ENCODE measurements at regions not wholly inside any gene's neighbourhood (a gene's known extent, or its start where the extent isn't known, plus 50 kb on each side); places are given as distances from the start of the nearest gene placed in this dataset.

DNA sequence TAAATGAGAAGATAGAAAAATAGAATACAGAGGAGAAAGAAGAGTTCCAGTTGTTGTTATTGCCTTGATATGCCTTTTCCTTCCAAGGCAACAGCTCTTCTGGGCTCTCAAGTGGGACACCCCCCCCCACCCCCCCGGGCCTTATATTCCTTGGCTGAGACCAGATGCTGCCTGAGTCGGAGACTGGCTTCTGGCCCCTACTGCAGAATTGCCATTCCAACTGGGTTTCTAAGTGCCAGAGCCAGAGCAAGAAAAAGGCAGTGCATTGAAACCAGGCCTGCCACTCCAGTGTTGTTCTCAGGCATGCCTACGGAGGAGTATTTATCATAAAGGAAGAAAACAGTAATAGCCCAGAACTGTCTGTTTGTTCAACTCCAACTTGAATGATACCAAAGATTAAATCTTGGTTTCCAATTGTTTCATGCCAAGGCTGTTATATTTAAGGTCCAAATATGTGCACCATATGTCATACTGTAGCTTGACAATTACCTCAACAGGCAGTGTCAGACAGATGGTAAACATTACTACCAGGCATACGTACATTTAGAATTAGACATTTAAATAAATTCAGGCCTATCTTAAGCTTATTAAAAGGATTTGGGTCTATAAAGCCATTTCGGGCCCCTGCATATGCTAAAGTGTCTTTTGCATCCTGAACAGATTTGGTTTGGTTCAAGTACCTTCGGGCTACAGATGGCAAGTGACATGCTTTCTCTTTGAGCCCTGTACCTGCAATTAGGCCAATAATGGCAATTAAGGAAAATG, 209.9 kb upstream of the SEMA6D start:
- DNase-seq = no peak
- Histone ChIP-seq H3K4me3 (ENCODE audit: insufficient read depth, low read depth, low read length, poor library complexity, severe bottlenecking) (no peak overlapping the region), H3K9me3 (ENCODE audit: control insufficient read depth, low read length) (no peaks in the 10 kb centered on the region), H3K27me3 (replicated peaks; ENCODE audit: control insufficient read depth, insufficient read depth, low read length, poor library complexity, severe bottlenecking) (no peaks in the 10 kb centered on the region), H3K4me1 (ENCODE audit: control insufficient read depth, insufficient read depth, low read length, poor library complexity, severe bottlenecking) (no peaks in the 10 kb centered on the region), H3K36me3 (ENCODE audit: control insufficient read depth, insufficient read depth, low read length) (no peaks in the 10 kb centered on the region), H3K27ac (ENCODE audit: insufficient read depth, low read length, poor library complexity, severe bottlenecking) (no peak overlapping the region)

DNA sequence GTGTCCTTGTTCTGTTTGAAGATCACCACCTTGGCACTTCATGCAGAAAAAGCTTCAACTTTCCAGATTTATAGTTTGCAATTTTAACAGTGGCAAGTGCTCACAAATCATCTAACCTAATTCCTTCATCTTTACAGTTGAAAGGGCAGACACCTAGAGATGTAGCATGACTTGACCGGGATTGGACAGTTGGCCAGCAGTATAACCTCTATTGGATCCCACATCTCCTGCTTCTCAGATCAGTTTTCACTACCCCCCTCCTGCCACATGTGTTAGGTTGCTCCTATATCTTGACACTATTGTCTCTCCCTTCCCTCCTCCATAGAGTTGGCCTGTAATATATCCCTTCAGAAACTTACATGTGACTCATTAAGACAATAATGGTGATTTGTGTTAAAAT, 206.0 kb upstream of the SEMA6D start:
- no peak overlapping the region for H3K4me3 ChIP-seq (ENCODE audit: insufficient read depth, low read depth, low read length, poor library complexity, severe bottlenecking)
- H3K36me3 ChIP-seq (ENCODE audit: control insufficient read depth, insufficient read depth, low read length) = no peaks in the 10 kb centered on the region
- no peaks in the 10 kb centered on the region for H3K9me3 ChIP-seq (ENCODE audit: control insufficient read depth, low read length)
- H3K27me3 ChIP-seq (replicated peaks; ENCODE audit: control insufficient read depth, insufficient read depth, low read length, poor library complexity, severe bottlenecking) = no peaks in the 10 kb centered on the region
- DNase-seq = no peak
- H3K4me1 ChIP-seq (ENCODE audit: control insufficient read depth, insufficient read depth, low read length, poor library complexity, severe bottlenecking) = no peaks in the 10 kb centered on the region
- no peak overlapping the region for H3K27ac ChIP-seq (ENCODE audit: insufficient read depth, low read length, poor library complexity, severe bottlenecking)

DNA sequence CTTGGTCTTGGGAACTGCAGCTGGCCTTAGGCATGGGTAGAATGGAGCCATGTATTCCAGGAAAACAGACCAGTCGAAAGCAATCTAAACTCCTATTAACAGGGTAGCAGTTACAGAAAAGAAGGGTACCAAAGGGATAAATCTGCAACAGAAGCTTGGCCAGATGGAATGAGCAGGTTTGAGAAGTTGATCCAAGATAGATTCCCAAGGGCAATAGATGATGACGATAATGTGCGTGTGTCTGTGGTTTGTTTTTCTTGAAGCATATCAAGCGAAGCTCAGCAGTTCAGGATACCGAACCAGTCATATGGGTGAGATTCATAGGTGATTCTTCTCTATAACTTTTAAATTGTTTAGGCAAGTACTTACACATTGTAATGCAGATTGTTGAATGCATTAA, 203.8 kb upstream of the SEMA6D start:
- H3K4me3 ChIP-seq (ENCODE audit: insufficient read depth, low read depth, low read length, poor library complexity, severe bottlenecking) = no peak overlapping the region
- no peaks in the 10 kb centered on the region for H3K4me1 ChIP-seq (ENCODE audit: control insufficient read depth, insufficient read depth, low read length, poor library complexity, severe bottlenecking)
- H3K36me3 ChIP-seq (ENCODE audit: control insufficient read depth, insufficient read depth, low read length) = no peaks in the 10 kb centered on the region
- DNase-seq = no peak
- no peak overlapping the region for H3K27ac ChIP-seq (ENCODE audit: insufficient read depth, low read length, poor library complexity, severe bottlenecking)
- no peaks in the 10 kb centered on the region for H3K9me3 ChIP-seq (ENCODE audit: control insufficient read depth, low read length)
- no peaks in the 10 kb centered on the region for H3K27me3 ChIP-seq (replicated peaks; ENCODE audit: control insufficient read depth, insufficient read depth, low read length, poor library complexity, severe bottlenecking)

DNA sequence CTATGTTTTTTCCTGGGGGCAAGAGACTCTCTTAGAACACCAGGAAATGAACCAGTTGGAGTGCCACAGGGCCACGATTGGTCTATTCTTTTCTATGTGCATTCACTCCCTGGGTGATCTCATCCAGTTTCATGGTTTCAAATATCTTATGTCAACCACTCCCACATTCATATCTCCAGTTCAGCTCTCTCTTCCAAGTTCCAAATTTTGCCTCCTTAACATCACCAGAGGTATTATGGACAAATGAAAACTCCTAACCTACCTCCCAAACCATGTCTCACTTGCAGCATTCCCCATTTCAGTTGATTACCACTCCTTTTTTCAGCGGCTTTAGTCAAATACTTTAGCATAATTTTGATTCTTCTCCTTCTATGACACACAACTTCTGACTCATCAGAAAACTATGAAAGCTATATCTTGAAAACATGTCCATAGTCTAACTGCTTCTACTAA, 203.1 kb upstream of the SEMA6D start:
- Histone ChIP-seq H3K36me3 (ENCODE audit: control insufficient read depth, insufficient read depth, low read length) (no peaks in the 10 kb centered on the region), H3K27me3 (replicated peaks; ENCODE audit: control insufficient read depth, insufficient read depth, low read length, poor library complexity, severe bottlenecking) (no peaks in the 10 kb centered on the region), H3K9me3 (ENCODE audit: control insufficient read depth, low read length) (no peaks in the 10 kb centered on the region), H3K4me1 (ENCODE audit: control insufficient read depth, insufficient read depth, low read length, poor library complexity, severe bottlenecking) (no peaks in the 10 kb centered on the region), H3K27ac (ENCODE audit: insufficient read depth, low read length, poor library complexity, severe bottlenecking) (no peak overlapping the region), H3K4me3 (ENCODE audit: insufficient read depth, low read depth, low read length, poor library complexity, severe bottlenecking) (no peak overlapping the region)
- DNase-seq = no peak

DNA sequence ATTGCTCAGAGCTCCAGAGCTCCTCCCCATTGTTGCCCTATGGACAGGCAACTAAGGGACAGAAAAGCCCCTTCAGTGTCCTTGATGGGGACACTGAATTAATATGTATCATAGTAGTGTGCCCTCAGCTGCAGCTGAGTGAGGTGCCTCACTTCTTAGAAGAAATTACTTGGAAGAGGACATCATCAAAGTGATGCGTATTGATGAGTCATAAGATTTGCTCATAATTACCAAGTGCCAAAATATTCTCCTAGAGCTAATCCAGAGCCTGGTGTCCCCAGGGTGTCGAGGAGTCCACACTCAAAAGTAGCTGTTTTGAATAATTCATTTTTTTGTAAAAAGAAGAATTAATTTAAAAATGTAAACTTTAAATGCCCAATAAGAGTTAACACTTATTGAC, 200.7 kb upstream of the SEMA6D start:
- H3K27ac ChIP-seq (ENCODE audit: insufficient read depth, low read length, poor library complexity, severe bottlenecking) = no peak overlapping the region
- no peak for DNase-seq
- no peaks in the 10 kb centered on the region for H3K9me3 ChIP-seq (ENCODE audit: control insufficient read depth, low read length)
- H3K4me3 ChIP-seq (ENCODE audit: insufficient read depth, low read depth, low read length, poor library complexity, severe bottlenecking) = no peak overlapping the region
- no peaks in the 10 kb centered on the region for H3K4me1 ChIP-seq (ENCODE audit: control insufficient read depth, insufficient read depth, low read length, poor library complexity, severe bottlenecking)
- no peaks in the 10 kb centered on the region for H3K27me3 ChIP-seq (replicated peaks; ENCODE audit: control insufficient read depth, insufficient read depth, low read length, poor library complexity, severe bottlenecking)
- no peaks in the 10 kb centered on the region for H3K36me3 ChIP-seq (ENCODE audit: control insufficient read depth, insufficient read depth, low read length)

DNA sequence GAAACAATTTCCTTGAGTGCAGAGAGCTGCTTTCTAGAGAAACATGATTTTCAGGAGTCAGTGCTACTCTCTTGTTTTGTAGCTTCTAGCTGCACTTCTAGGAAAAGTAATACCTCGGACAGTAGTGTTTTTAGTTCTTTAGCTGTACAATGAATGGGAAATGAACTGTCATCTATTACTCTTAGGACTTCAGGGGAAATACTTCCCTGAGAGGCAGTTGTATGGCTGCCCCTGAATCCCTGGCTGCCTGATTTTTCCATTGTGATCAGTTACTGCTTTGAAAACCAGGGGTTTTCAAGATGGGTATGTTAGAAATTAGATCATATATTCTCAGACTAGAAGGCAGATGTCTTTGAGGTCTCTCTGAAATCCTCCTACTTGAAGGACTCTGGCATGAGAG, 200.3 kb upstream of the SEMA6D start:
- Histone ChIP-seq H3K9me3 (ENCODE audit: control insufficient read depth, low read length) (no peaks in the 10 kb centered on the region), H3K4me3 (ENCODE audit: insufficient read depth, low read depth, low read length, poor library complexity, severe bottlenecking) (no peak overlapping the region), H3K27me3 (replicated peaks; ENCODE audit: control insufficient read depth, insufficient read depth, low read length, poor library complexity, severe bottlenecking) (no peaks in the 10 kb centered on the region), H3K27ac (ENCODE audit: insufficient read depth, low read length, poor library complexity, severe bottlenecking) (no peak overlapping the region), H3K36me3 (ENCODE audit: control insufficient read depth, insufficient read depth, low read length) (no peaks in the 10 kb centered on the region), H3K4me1 (ENCODE audit: control insufficient read depth, insufficient read depth, low read length, poor library complexity, severe bottlenecking) (no peaks in the 10 kb centered on the region)
- DNase-seq = no peak

DNA sequence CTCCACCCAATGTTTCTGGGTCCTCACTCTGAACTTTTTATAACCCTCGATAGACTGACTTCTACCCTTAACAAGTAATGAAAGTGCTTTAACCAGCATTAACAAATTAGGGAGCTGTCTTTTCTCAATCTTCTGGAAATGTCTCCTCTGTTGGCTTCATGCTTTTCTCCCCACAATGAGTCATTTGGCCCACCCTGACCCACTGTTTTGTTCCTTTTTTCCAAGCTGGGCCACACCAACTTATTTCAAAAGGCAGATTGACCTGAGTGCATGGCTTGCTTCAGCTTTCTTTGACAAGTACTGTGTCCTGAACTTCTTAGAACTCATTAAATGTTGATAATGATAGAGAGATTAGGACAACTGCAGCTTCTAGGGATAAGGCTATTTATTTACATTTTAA, 199.6 kb upstream of the SEMA6D start:
- H3K27ac ChIP-seq (ENCODE audit: insufficient read depth, low read length, poor library complexity, severe bottlenecking) = no peak overlapping the region
- no peaks in the 10 kb centered on the region for H3K4me1 ChIP-seq (ENCODE audit: control insufficient read depth, insufficient read depth, low read length, poor library complexity, severe bottlenecking)
- no peak overlapping the region for H3K4me3 ChIP-seq (ENCODE audit: insufficient read depth, low read depth, low read length, poor library complexity, severe bottlenecking)
- no peaks in the 10 kb centered on the region for H3K27me3 ChIP-seq (replicated peaks; ENCODE audit: control insufficient read depth, insufficient read depth, low read length, poor library complexity, severe bottlenecking)
- no peaks in the 10 kb centered on the region for H3K9me3 ChIP-seq (ENCODE audit: control insufficient read depth, low read length)
- no peaks in the 10 kb centered on the region for H3K36me3 ChIP-seq (ENCODE audit: control insufficient read depth, insufficient read depth, low read length)
- DNase-seq = no peak

DNA sequence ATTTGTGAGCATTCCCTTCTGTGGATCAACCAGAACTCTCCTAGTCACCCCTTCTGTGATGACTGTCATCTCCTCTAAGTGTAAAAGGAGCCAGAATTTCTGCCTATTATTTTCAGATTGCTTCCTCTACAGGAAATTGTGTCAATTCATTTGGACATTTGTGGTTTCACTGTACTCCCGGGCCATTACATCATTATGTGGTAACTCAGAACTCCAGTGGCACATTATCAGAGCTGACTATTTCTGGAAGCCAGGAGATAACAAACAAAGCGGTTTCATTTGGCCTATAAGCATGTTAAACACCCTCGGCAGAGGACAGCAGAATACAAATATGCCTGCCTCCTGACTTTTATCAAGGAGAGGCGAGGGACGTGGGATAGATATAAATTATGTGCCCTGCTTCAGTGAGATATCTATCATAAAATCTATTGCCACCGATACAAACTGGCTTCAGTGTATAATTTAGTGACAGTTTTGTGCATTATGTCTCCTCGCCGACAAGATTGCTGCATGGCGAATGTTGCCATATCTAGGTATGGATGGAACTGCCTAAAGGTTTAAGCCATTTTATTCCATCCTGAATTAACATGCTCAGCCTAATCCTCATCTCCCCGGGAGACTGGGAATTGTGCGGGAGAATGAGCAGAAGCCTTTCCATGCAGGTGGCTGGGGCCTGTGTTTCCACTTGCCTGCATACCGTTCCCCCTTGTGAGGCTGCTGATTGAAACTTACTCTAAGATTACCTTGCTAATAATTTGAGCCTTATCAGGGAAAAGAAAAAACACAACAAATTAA, 193.4 kb upstream of the SEMA6D start:
- Histone ChIP-seq H3K27me3 (replicated peaks; ENCODE audit: control insufficient read depth, insufficient read depth, low read length, poor library complexity, severe bottlenecking) (no peaks in the 10 kb centered on the region), H3K4me3 (ENCODE audit: insufficient read depth, low read depth, low read length, poor library complexity, severe bottlenecking) (no peak overlapping the region), H3K9me3 (ENCODE audit: control insufficient read depth, low read length) (no peaks in the 10 kb centered on the region), H3K27ac (ENCODE audit: insufficient read depth, low read length, poor library complexity, severe bottlenecking) (no peak overlapping the region), H3K36me3 (ENCODE audit: control insufficient read depth, insufficient read depth, low read length) (no peaks in the 10 kb centered on the region), H3K4me1 (ENCODE audit: control insufficient read depth, insufficient read depth, low read length, poor library complexity, severe bottlenecking) (no peaks in the 10 kb centered on the region)
- no peak for DNase-seq

DNA sequence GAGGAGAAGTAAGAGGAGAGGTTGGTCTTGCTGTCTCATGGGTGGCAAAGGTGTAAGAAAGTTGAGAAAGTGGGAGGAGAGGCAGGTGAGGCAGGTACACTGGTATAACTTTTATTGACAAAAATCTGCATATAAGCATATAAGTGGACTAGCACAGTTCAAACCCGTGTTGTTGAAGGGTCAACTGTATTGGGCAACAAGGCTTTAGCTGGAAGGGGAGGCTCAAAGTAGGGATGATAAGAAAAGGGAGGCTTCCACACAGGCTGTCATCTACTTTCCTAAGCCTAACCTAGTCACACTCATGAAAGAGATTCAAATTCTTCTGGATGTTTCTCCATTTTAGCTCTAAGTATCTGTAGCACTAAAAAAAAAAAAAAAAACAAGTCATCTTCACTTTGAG, 188.1 kb upstream of the SEMA6D start:
- no peak for DNase-seq
- Histone ChIP-seq H3K27me3 (replicated peaks; ENCODE audit: control insufficient read depth, insufficient read depth, low read length, poor library complexity, severe bottlenecking) (no peaks in the 10 kb centered on the region), H3K9me3 (ENCODE audit: control insufficient read depth, low read length) (no peaks in the 10 kb centered on the region), H3K27ac (ENCODE audit: insufficient read depth, low read length, poor library complexity, severe bottlenecking) (no peak overlapping the region), H3K4me1 (ENCODE audit: control insufficient read depth, insufficient read depth, low read length, poor library complexity, severe bottlenecking) (no peaks in the 10 kb centered on the region), H3K4me3 (ENCODE audit: insufficient read depth, low read depth, low read length, poor library complexity, severe bottlenecking) (no peak overlapping the region), H3K36me3 (ENCODE audit: control insufficient read depth, insufficient read depth, low read length) (no peaks in the 10 kb centered on the region)

DNA sequence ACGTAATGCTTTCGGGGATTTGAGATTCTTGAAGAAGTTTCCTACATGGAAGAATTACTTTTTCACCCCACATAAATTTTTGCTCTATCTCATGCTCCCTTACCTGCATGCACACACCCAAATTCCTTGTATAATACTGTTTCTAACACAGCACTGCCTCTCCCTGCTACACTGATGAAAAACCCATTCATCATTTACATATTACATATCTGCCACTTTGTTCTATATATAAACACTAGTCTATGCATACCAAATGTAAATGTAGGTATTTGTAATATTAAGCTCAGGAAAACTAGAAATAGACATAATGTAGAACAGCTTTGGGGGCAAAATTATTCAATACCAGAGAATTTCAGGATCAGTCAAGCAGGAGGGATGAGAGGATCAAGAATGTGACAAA, 182.6 kb upstream of the SEMA6D start:
- Histone ChIP-seq H3K27ac (ENCODE audit: insufficient read depth, low read length, poor library complexity, severe bottlenecking) (no peak overlapping the region), H3K4me3 (ENCODE audit: insufficient read depth, low read depth, low read length, poor library complexity, severe bottlenecking) (no peak overlapping the region), H3K36me3 (ENCODE audit: control insufficient read depth, insufficient read depth, low read length) (no peaks in the 10 kb centered on the region), H3K27me3 (replicated peaks; ENCODE audit: control insufficient read depth, insufficient read depth, low read length, poor library complexity, severe bottlenecking) (no peaks in the 10 kb centered on the region), H3K4me1 (ENCODE audit: control insufficient read depth, insufficient read depth, low read length, poor library complexity, severe bottlenecking) (no peaks in the 10 kb centered on the region), H3K9me3 (ENCODE audit: control insufficient read depth, low read length) (no peaks in the 10 kb centered on the region)
- DNase-seq = no peak
